GM18498 (cell line): ENCODE measurements at regions not wholly inside any gene's neighbourhood (a gene's known extent, or its start where the extent isn't known, plus 50 kb on each side); places are given as distances from the start of the nearest gene placed in this dataset.
"Not testable (repeated sequence)": the region's sequence is repeated elsewhere in the genome, so short reads cannot be mapped to it uniquely, and the experiment has no call there.

ENCODE experiments used
- ATAC-seq: cut with Tn5 transposase; IDR thresholded peaks from one replicate; pipeline ENCODE4 v1.9.1; 2021; ENCODE audit warnings: mild to moderate bottlenecking, moderate library complexity; ENCODE audit not compliant: unreplicated experiment

- no peak for ATAC-seq
These were observed 322.7 kb downstream of the ZNF326 start for GRCh38 chr1:90317628-90318027.

GRCh38 chr1:90314533-90314932 lies 319.6 kb downstream of the ZNF326 start:
- no peak for ATAC-seq

- no peak for ATAC-seq
These were observed 318.9 kb downstream of the ZNF326 start for GRCh38 chr1:90313778-90314177.

- no peak for ATAC-seq
These were observed 314.9 kb downstream of the ZNF326 start for GRCh38 chr1:90309806-90310205.

GRCh38 chr1:90308421-90308820 lies 313.5 kb downstream of the ZNF326 start:
- no peak for ATAC-seq

- no peak for ATAC-seq
These were observed 310.7 kb downstream of the ZNF326 start for GRCh38 chr1:90305577-90305976.

- no peak for ATAC-seq
These were observed 301.4 kb downstream of the ZNF326 start for GRCh38 chr1:90296327-90296726.

- ATAC-seq: no peak
These were observed 300.6 kb downstream of the ZNF326 start for GRCh38 chr1:90295534-90295933.

GRCh38 chr1:90291431-90292216 lies 296.7 kb downstream of the ZNF326 start:
- ATAC-seq: no peak

- ATAC-seq: no peak
These were observed 287.9 kb downstream of the ZNF326 start for GRCh38 chr1:90282811-90283210.

- not testable (repeated sequence) for ATAC-seq
These were observed 287.0 kb downstream of the ZNF326 start for GRCh38 chr1:90281886-90282285.

- ATAC-seq: no peak
These were observed 282.4 kb downstream of the ZNF326 start for GRCh38 chr1:90277270-90277669.

GRCh38 chr1:90274376-90274775 lies 279.5 kb downstream of the ZNF326 start:
- ATAC-seq: no peak

- no peak for ATAC-seq
These were observed 278.4 kb downstream of the ZNF326 start for GRCh38 chr1:90273241-90273774.

- ATAC-seq: no peak
These were observed 267.9 kb downstream of the ZNF326 start for GRCh38 chr1:90262791-90263190.

GRCh38 chr1:90262286-90262685 lies 267.4 kb downstream of the ZNF326 start:
- no peak for ATAC-seq

- no peak for ATAC-seq
These were observed 251.2 kb downstream of the ZNF326 start for GRCh38 chr1:90246069-90246468.

GRCh38 chr1:90236493-90236892 lies 241.6 kb downstream of the ZNF326 start:
- ATAC-seq: no peak

- no peak for ATAC-seq
These were observed 228.5 kb downstream of the ZNF326 start for GRCh38 chr1:90223401-90223800.

GRCh38 chr1:90220941-90221693 lies 226.2 kb downstream of the ZNF326 start:
- ATAC-seq: no peak

- ATAC-seq: no peak
These were observed 225.6 kb downstream of the ZNF326 start for GRCh38 chr1:90220496-90220895.
